Bronchial epithelial cell (primary cell): ENCODE measurements at regions not wholly inside any gene's neighbourhood (a gene's known extent, or its start where the extent isn't known, plus 50 kb on each side); places are given as distances from the start of the nearest gene placed in this dataset.

Source experiments
- DNase-seq: peaks from one replicate; pipeline ENCODE4 v3.0.0-alpha.2; 2010; ENCODE audit warnings: low read depth
- FAIRE-seq: peaks from 2 replicates; lab custom pipeline; 2011; peaks lifted over from hg19 to GRCh38; lab: Jason Lieb, UNC
- H3K27me3 ChIP-seq: 2 replicates; pipeline ENCODE4 v1.5.1; 2011; ENCODE audit warnings: low read length; ENCODE audit not compliant: control insufficient read depth, insufficient read depth
- H3K36me3 ChIP-seq: 2 replicates; pipeline ENCODE4 v1.5.1; 2011; ENCODE audit warnings: low read length; ENCODE audit not compliant: control insufficient read depth, insufficient read depth
- H3K4me3 ChIP-seq: 2 replicates; pipeline ENCODE4 v1.5.1; 2011; ENCODE audit warnings: mild to moderate bottlenecking, low read depth, low read length, control low read depth
- TF ChIP-seq, protein P1 (sequence below): IDR thresholded peaks from 2 replicates; pipeline ENCODE4 v1.5.1; 2011; ENCODE audit warnings: mild to moderate bottlenecking, moderate library complexity, low read length, control low read depth, inconsistent platforms; ENCODE audit not compliant: insufficient read depth, severe bottlenecking

DNA sequence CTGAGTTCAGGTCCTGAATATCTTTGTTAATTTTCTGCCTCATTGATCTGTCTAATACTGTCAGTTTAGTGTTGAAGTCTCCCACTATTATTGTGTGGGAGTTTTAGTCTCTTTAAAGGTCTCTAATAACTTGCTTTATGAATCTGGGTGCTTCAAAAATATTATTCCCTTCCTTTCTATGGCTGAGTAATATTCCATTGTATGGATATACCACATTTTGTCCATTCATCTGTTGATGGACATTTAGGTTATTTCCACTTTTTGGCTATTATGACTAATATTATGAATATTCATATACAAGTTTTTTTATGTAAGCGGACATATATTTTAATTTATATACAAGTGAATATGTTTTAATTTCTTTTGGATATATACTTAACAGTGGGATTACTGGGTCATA, 82.7 kb downstream of the SDR9C7 start:
- Histone ChIP-seq H3K4me3 (no peak overlapping the region), H3K27me3 (no peaks in the 10 kb centered on the region), H3K36me3 (no peaks in the 10 kb centered on the region)
- TF ChIP-seq, protein P1, sequence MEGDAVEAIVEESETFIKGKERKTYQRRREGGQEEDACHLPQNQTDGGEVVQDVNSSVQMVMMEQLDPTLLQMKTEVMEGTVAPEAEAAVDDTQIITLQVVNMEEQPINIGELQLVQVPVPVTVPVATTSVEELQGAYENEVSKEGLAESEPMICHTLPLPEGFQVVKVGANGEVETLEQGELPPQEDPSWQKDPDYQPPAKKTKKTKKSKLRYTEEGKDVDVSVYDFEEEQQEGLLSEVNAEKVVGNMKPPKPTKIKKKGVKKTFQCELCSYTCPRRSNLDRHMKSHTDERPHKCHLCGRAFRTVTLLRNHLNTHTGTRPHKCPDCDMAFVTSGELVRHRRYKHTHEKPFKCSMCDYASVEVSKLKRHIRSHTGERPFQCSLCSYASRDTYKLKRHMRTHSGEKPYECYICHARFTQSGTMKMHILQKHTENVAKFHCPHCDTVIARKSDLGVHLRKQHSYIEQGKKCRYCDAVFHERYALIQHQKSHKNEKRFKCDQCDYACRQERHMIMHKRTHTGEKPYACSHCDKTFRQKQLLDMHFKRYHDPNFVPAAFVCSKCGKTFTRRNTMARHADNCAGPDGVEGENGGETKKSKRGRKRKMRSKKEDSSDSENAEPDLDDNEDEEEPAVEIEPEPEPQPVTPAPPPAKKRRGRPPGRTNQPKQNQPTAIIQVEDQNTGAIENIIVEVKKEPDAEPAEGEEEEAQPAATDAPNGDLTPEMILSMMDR = no peak
- DNase-seq (no peak), FAIRE-seq (no peak)

DNA sequence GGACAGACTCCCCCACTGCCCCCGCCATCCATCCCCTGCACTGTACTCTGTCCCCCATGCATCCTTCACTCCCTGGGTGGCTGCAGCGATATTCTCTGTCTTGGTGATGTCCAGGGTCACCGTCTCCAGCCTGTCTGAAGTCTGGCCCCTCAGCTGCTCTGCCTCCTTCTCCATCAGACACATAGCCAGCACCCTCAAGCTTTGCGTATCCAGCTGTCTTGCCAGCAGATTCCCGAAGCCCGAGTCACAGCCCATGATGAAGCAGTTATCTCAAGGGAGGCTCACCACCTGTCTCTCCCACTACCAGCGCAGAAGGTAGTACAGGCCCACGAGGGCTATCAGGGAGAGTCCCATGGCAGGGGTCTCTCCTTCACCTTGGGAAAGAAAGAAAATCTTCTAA, 77.8 kb downstream of the HSD17B6 start:
- Histone ChIP-seq H3K4me3 (no peak overlapping the region), H3K36me3 (no peaks in the 10 kb centered on the region), H3K27me3 (no peaks in the 10 kb centered on the region)
- TF ChIP-seq, protein P1 = no peak
- FAIRE-seq (no peak), DNase-seq (peak; percentile 53)

DNA sequence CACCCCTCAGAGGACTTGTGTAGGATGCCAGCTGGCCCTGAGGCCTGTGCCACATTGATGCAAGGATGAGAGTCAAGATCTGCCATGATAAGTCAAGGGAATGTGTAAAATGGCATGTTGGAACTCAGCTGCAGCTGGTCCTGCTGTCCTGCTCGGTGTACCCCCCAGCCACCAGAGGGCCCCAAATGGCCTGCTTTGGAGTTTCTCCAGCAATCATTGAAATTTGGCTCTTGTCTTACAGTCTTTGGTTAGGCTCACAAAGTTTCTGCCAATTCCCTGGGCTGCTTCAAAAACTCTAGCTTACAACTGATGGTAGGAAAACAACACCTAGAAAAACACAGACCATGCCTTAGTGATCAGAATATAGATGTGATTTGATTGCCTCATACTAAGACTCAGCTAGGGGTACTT, 76.8 kb downstream of the HSD17B6 start:
- Histone ChIP-seq H3K4me3 (no peak overlapping the region), H3K36me3 (no peaks in the 10 kb centered on the region), H3K27me3 (no peaks in the 10 kb centered on the region)
- TF ChIP-seq, protein P1 = peak; percentile 73
- DNase-seq (peak; percentile 48), FAIRE-seq (no peak)

DNA sequence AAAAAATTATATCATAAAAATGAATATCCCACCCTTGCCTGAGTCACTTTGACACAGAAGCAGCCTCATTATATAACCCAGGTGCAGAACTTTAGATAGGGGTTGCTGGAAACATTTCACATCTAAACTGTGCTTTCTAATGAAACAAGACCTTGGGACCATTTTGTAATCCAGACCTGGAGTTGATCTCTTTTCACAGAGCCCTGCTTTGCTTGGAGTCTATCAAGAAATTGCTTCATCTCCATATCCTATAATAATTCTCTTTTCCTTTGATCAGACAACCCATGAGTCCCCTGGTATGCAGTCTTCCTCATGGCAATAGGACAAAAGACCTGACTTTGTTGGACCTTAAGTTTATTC, 76.3 kb downstream of the HSD17B6 start:
- no peaks in the 10 kb centered on the region for H3K36me3 ChIP-seq
- TF ChIP-seq, protein P1 = no peak
- DNase-seq = no peak
- no peak overlapping the region for H3K4me3 ChIP-seq
- no peaks in the 10 kb centered on the region for H3K27me3 ChIP-seq
- FAIRE-seq = no peak

DNA sequence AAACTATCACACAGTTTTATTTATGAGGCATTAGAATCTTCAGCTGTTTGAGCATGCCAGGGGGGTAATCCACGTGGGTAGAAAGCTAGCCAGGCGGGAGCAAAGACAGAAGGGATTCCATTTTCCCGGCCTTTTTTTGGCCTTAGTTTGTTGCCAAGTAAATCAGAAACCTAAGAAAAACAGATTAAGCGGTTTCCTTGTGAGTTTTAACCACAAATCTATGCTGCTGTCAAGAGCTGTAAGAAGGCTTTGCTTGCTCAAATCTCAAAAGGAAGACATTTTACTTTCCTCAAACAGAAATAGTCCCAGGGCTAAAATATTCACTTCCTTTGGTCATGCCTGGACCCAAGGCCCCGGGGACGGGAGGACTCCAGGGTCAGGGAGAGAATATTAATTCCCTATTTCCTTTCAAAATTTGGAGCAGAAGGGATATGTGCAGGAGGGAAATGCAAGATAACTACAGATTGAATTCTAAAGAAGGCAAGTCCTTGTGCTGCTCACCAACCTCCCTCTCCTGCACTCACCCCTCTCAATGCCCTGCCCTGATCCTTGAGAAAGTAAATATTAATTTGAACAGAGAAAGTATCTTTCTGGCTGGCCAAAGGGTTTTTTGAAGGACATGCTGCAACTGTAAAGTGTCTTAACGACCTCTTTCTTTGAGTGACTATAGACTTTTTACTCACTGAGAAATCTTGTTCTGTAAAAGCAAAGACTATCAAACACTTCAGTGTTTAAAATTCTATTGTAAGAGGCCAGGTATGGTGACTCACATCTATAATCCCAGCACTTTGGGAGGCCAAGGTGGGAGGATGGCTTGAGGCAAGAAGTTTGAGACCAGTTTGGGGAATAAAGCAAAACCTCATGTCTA, 75.7 kb downstream of the HSD17B6 start:
- Histone ChIP-seq H3K4me3 (no peak overlapping the region), H3K36me3 (no peaks in the 10 kb centered on the region), H3K27me3 (no peaks in the 10 kb centered on the region)
- no peak for DNase-seq
- TF ChIP-seq, protein P1 = no peak
- FAIRE-seq = no peak
